WTC11 (cell line): ENCODE measurements at regions not wholly inside any gene's neighbourhood (a gene's known extent, or its start where the extent isn't known, plus 50 kb on each side); places are given as distances from the start of the nearest gene placed in this dataset.

Experiments
- ATAC-seq: fragments of 200-7000 bp; cut with Tn5 transposase; 2 replicates; pipeline ENCODE4 v1.10.0; 2021; ENCODE audit warnings: mild to moderate bottlenecking, moderate library complexity
- CTCF ChIA-PET: fragments of 300-600 bp; sonication (Branson Sonifier 250); formaldehyde crosslinking; loops from one replicate; lab custom pipeline; 2021; ENCODE audit warnings: antibody characterized with exemption; lab: Charles Lee
- POLR2A ChIA-PET: fragments of 350-600 bp; sonication (Branson Sonifier 250); formaldehyde crosslinking; loops from one replicate; lab custom pipeline; 2021; ENCODE audit warnings: antibody characterized with exemption; lab: Charles Lee
- DNase-seq: peaks from one replicate; pipeline ENCODE4 v3.0.0; 2021; ENCODE audit warnings: low spot score
- H3K27ac Mint-ChIP-seq: 2 replicates; pipeline ENCODE4 v1.8.0; 2021; ENCODE audit warnings: mixed read lengths
- H3K27me3 Mint-ChIP-seq: 2 replicates; pipeline ENCODE4 v1.8.0; 2021; ENCODE audit warnings: low read depth, mild to moderate bottlenecking, moderate library complexity, mixed read lengths
- H3K36me3 Mint-ChIP-seq: 2 replicates; pipeline ENCODE4 v1.8.0; 2021; ENCODE audit warnings: mixed read lengths
- H3K4me1 Mint-ChIP-seq: 2 replicates; pipeline ENCODE4 v1.8.0; 2022; ENCODE audit warnings: mixed read lengths
- H3K4me3 Mint-ChIP-seq: 2 replicates; pipeline ENCODE4 v1.8.0; 2021; ENCODE audit warnings: mild to moderate bottlenecking, moderate library complexity, mixed read lengths
- H3K9me3 Mint-ChIP-seq: 2 replicates; pipeline ENCODE4 v1.8.0; 2021; ENCODE audit warnings: mixed read lengths
- ARID4B ChIP-seq: sonication (generic); formaldehyde crosslinking; IDR thresholded peaks from 2 replicates; pipeline ENCODE4 v1.8.0; 2023; ENCODE audit warnings: missing genetic modification reagents, mild to moderate bottlenecking, borderline replicate concordance
- ATF1 ChIP-seq: sonication (generic); formaldehyde crosslinking; IDR thresholded peaks from 2 replicates; pipeline ENCODE4 v1.8.1; 2023; ENCODE audit warnings: mild to moderate bottlenecking, moderate library complexity, missing genetic modification reagents
- ATF2 ChIP-seq: sonication (generic); formaldehyde crosslinking; IDR thresholded peaks from 2 replicates; pipeline ENCODE4 v1.8.1; 2022; ENCODE audit warnings: low read depth, missing genetic modification reagents, borderline replicate concordance
- ATF3 ChIP-seq: sonication (generic); formaldehyde crosslinking; conservative IDR thresholded peaks from 2 replicates; pipeline ENCODE4 v1.8.1; 2022; ENCODE audit warnings: mild to moderate bottlenecking, missing genetic modification reagents
- HMGA2 ChIP-seq: fragments of 250-450 bp; sonication (Bioruptor Pico); IDR thresholded peaks from 2 replicates; pipeline ENCODE4 v1.4.0; 2021; ENCODE audit warnings: mild to moderate bottlenecking, moderate library complexity
- IRF1 ChIP-seq: sonication (generic); formaldehyde crosslinking; IDR thresholded peaks from 2 replicates; pipeline ENCODE4 v1.8.0; 2023; ENCODE audit warnings: missing genetic modification reagents
- MLX ChIP-seq: sonication (generic); formaldehyde crosslinking; IDR thresholded peaks from 2 replicates; pipeline ENCODE4 v1.8.1; 2023; ENCODE audit warnings: mild to moderate bottlenecking, missing genetic modification reagents, moderate library complexity
- MYBL2 ChIP-seq: sonication (generic); formaldehyde crosslinking; IDR thresholded peaks from 2 replicates; pipeline ENCODE4 v1.8.1; 2023; ENCODE audit warnings: mild to moderate bottlenecking, moderate library complexity, missing genetic modification reagents
- NFATC4 ChIP-seq: fragments of 250-450 bp; sonication (Bioruptor Pico); IDR thresholded peaks from 2 replicates; pipeline ENCODE4 v1.9.0; 2021; ENCODE audit warnings: mild to moderate bottlenecking
- NR1H2 ChIP-seq: sonication (generic); formaldehyde crosslinking; IDR thresholded peaks from 2 replicates; pipeline ENCODE4 v1.9.0; 2021; ENCODE audit warnings: mild to moderate bottlenecking, moderate library complexity, missing genetic modification reagents
- OVOL2 ChIP-seq: fragments of 250-450 bp; sonication (Bioruptor Pico); IDR thresholded peaks from 2 replicates; pipeline ENCODE4 v1.9.0; 2021; ENCODE audit warnings: mild to moderate bottlenecking, borderline replicate concordance
- SOX15 ChIP-seq: fragments of 250-450 bp; sonication (Bioruptor Pico); IDR thresholded peaks from 2 replicates; pipeline ENCODE4 v1.9.0; 2021; ENCODE audit warnings: mild to moderate bottlenecking
- TCF7 ChIP-seq: sonication (generic); formaldehyde crosslinking; IDR thresholded peaks from 2 replicates; pipeline ENCODE4 v1.8.0; 2022; ENCODE audit warnings: mild to moderate bottlenecking, low read depth, missing genetic modification reagents, moderate library complexity
- TP53 ChIP-seq: sonication (generic); formaldehyde crosslinking; IDR thresholded peaks from 2 replicates; pipeline ENCODE4 v1.8.1; 2023; ENCODE audit warnings: mild to moderate bottlenecking, missing genetic modification reagents
- ZBTB21 ChIP-seq: sonication (generic); formaldehyde crosslinking; IDR thresholded peaks from 2 replicates; pipeline ENCODE4 v1.8.1; 2023; ENCODE audit warnings: mild to moderate bottlenecking, missing genetic modification reagents, borderline replicate concordance
- ZMAT4 ChIP-seq: fragments of 250-450 bp; sonication (Bioruptor Pico); IDR thresholded peaks from 2 replicates; pipeline ENCODE4 v1.9.0; 2021; ENCODE audit warnings: mild to moderate bottlenecking
- ZNF138 ChIP-seq: sonication (generic); formaldehyde crosslinking; conservative IDR thresholded peaks from 2 replicates; pipeline ENCODE4 v1.8.1; 2022; ENCODE audit warnings: mild to moderate bottlenecking, moderate library complexity, missing genetic modification reagents
- ZNF219 ChIP-seq: sonication (generic); formaldehyde crosslinking; IDR thresholded peaks from 2 replicates; pipeline ENCODE4 v1.8.0; 2023; ENCODE audit warnings: missing genetic modification reagents, mild to moderate bottlenecking, borderline replicate concordance
- ZNF281 ChIP-seq: sonication (generic); formaldehyde crosslinking; IDR thresholded peaks from 2 replicates; pipeline ENCODE4 v1.8.0; 2023; ENCODE audit warnings: mild to moderate bottlenecking, missing genetic modification reagents

- TF ChIP-seq ZNF281 (CRISPR knock-in tag) (no peak), IRF1 (no peak), ZNF219 (CRISPR knock-in tag) (no peak)
Measured at GRCh38 chr2:196563876-196564275, 75.6 kb upstream of the CCDC150 start (continued).

GRCh38 chr2:196565106-196565765, 74.3 kb upstream of the CCDC150 start:
- DNase-seq: no peak
- H3K27ac Mint-ChIP-seq: no peak overlapping the region
- no peak for TF ChIP-seq ZNF281 (CRISPR knock-in tag)
- TF ChIP-seq ZNF138: no peak
- TF ChIP-seq ATF1 (CRISPR knock-in tag): no peak
- TF ChIP-seq SOX15 (CRISPR knock-in tag): no peak
- no peak for TF ChIP-seq MLX (CRISPR knock-in tag)
- no peak for TF ChIP-seq NFATC4 (CRISPR knock-in tag)
- TF ChIP-seq NR1H2: no peak
- TF ChIP-seq MYBL2 (CRISPR knock-in tag): no peak
- no peak for TF ChIP-seq ZBTB21
- TF ChIP-seq HMGA2 (CRISPR knock-in tag): no peak
- no peak for TF ChIP-seq ATF2 (CRISPR knock-in tag)
- TF ChIP-seq OVOL2 (CRISPR knock-in tag): no peak
- no peak for TF ChIP-seq ARID4B
- no peak for TF ChIP-seq ZMAT4
- no peak for TF ChIP-seq TP53
- TF ChIP-seq ATF3 (CRISPR knock-in tag): no peak
- TF ChIP-seq TCF7 (CRISPR knock-in tag): no peak

More at GRCh38 chr2:196565106-196565765, 74.3 kb upstream of the CCDC150 start:
- H3K36me3 Mint-ChIP-seq: peaks cover 15% of the 10 kb centered on the region
- peaks cover 25% of the 10 kb centered on the region for H3K9me3 Mint-ChIP-seq
- ChIA-PET POLR2A (no interaction called here), CTCF (no interaction called here)
- no peaks in the 10 kb centered on the region for H3K4me1 Mint-ChIP-seq
- no peaks in the 10 kb centered on the region for H3K27me3 Mint-ChIP-seq
- ATAC-seq: no peak
- no peak overlapping the region for H3K4me3 Mint-ChIP-seq
